Trophoblast cell (in vitro differentiated cells and primary cell): ENCODE measurements at regions not wholly inside any gene's neighbourhood (a gene's known extent, or its start where the extent isn't known, plus 50 kb on each side); places are given as distances from the start of the nearest gene placed in this dataset.

Source experiments
- DNase-seq, 2 donors: peaks; one replicate each; pipeline ENCODE4 v3.0.0-alpha.2; 2016
- H2AFZ ChIP-seq: 2 replicates; pipeline ENCODE4 v1.6.1; 2013; ENCODE audit warnings: low read length, moderate library complexity, mild to moderate bottlenecking; ENCODE audit not compliant: insufficient read depth, poor library complexity
- H2AK5ac ChIP-seq: 2 replicates; pipeline ENCODE4 v1.6.1; 2013; ENCODE audit warnings: mild to moderate bottlenecking, low read length
- H2BK120ac ChIP-seq: 2 replicates; pipeline ENCODE4 v1.6.1; 2013; ENCODE audit warnings: low read length, mild to moderate bottlenecking, moderate library complexity; ENCODE audit not compliant: insufficient read depth, poor library complexity
- H2BK12ac ChIP-seq: 2 replicates; pipeline ENCODE4 v1.6.1; 2013; ENCODE audit warnings: mild to moderate bottlenecking, low read length, moderate library complexity
- H2BK5ac ChIP-seq: 2 replicates; pipeline ENCODE4 v1.6.1; 2013; ENCODE audit warnings: low read length, low read depth, moderate library complexity, mild to moderate bottlenecking; ENCODE audit not compliant: poor library complexity
- H3K14ac ChIP-seq: 2 replicates; pipeline ENCODE4 v1.6.1; 2013; ENCODE audit warnings: mild to moderate bottlenecking, low read length
- H3K18ac ChIP-seq: 2 replicates; pipeline ENCODE4 v1.6.1; 2013; ENCODE audit warnings: mild to moderate bottlenecking, low read length
- H3K23ac ChIP-seq: 2 replicates; pipeline ENCODE4 v1.6.1; 2013; ENCODE audit warnings: low read length
- H3K27ac ChIP-seq: 2 replicates; pipeline ENCODE4 v1.5.1; 2013; ENCODE audit warnings: low read depth, mild to moderate bottlenecking, inconsistent platforms, low read length, moderate library complexity
- H3K27me3 ChIP-seq: 2 replicates; pipeline ENCODE4 v1.6.1; 2013; ENCODE audit warnings: inconsistent platforms, mild to moderate bottlenecking, low read length, moderate library complexity; ENCODE audit not compliant: insufficient read depth
- H3K36me3 ChIP-seq, 2 experiments: 1 replicate in 1 of 2; 2 replicates in 1 of 2; pipeline ENCODE4 v1.6.1; 2013; ENCODE audit warnings: low read length in 2 of 2, mild to moderate bottlenecking in 2 of 2, moderate library complexity in 1 of 2; ENCODE audit not compliant: insufficient read depth in 2 of 2, control insufficient read depth in 1 of 2
- H3K4ac ChIP-seq: 2 replicates; pipeline ENCODE4 v1.6.1; 2013; ENCODE audit warnings: low read depth, mild to moderate bottlenecking, low read length, moderate library complexity
- H3K4me1 ChIP-seq, 2 experiments: 1 replicate in 1 of 2; 2 replicates in 1 of 2; pipeline ENCODE4 v1.6.1; 2013; ENCODE audit warnings: low read length in 2 of 2, mild to moderate bottlenecking in 2 of 2, moderate library complexity in 1 of 2; ENCODE audit not compliant: insufficient read depth in 2 of 2, control insufficient read depth in 1 of 2
- H3K4me2 ChIP-seq: 2 replicates; pipeline ENCODE4 v1.6.1; 2013; ENCODE audit warnings: inconsistent platforms, mild to moderate bottlenecking, low read length, moderate library complexity
- H3K4me3 ChIP-seq: 2 replicates; pipeline ENCODE4 v1.5.1; 2013; ENCODE audit warnings: mild to moderate bottlenecking, low read depth, low read length, inconsistent platforms
- H3K79me1 ChIP-seq: one replicate; pipeline ENCODE4 v1.6.1; 2013; ENCODE audit warnings: low read length
- H3K79me2 ChIP-seq: 2 replicates; pipeline ENCODE4 v1.6.1; 2013; ENCODE audit warnings: low read length, mild to moderate bottlenecking; ENCODE audit not compliant: control insufficient read depth, insufficient read depth, poor library complexity
- H3K9ac ChIP-seq: 2 replicates; pipeline ENCODE4 v1.6.1; 2013; ENCODE audit warnings: mild to moderate bottlenecking, low read length
- H3K9me3 ChIP-seq: 2 replicates; pipeline ENCODE4 v1.6.1; 2013; ENCODE audit warnings: low read depth, mild to moderate bottlenecking, control low read depth, inconsistent platforms, low read length; ENCODE audit not compliant: insufficient read depth
- H4K12ac ChIP-seq: 2 replicates; pipeline ENCODE4 v1.6.1; 2013; ENCODE audit warnings: low read depth, mild to moderate bottlenecking, low read length, moderate library complexity
- H4K8ac ChIP-seq: 2 replicates; pipeline ENCODE4 v1.6.1; 2013; ENCODE audit warnings: low read depth, mild to moderate bottlenecking, low read length, moderate library complexity
- H4K91ac ChIP-seq: one replicate; pipeline ENCODE4 v1.6.1; 2013; ENCODE audit warnings: low read depth, mild to moderate bottlenecking, low read length, moderate library complexity
- WGBS: extraction: QIAGEN DNeasy Blood & Tissue Kit; methylation state at CpG from one replicate; pipeline ENCODE4 v1.1.7; 2013; ENCODE audit warnings: missing lambda C conversion rate; ENCODE audit not compliant: insufficient read length, insufficient coverage; ENCODE audit errors: extremely low coverage; 5-methylcytosine and 5-hydroxymethylcytosine counted together

- H2BK5ac ChIP-seq, result no peak overlapping the region
- no peak overlapping the region for H2BK12ac ChIP-seq
- H2AK5ac ChIP-seq, result no peak overlapping the region
- no peaks in the 10 kb centered on the region for H3K27me3 ChIP-seq
- no peak overlapping the region for H3K4me3 ChIP-seq
- no peaks in the 10 kb centered on the region for H3K36me3 ChIP-seq
- H3K79me2 ChIP-seq, result peaks cover 3% of the 10 kb centered on the region
- no peak overlapping the region for H3K9ac ChIP-seq
- no peak overlapping the region for H3K14ac ChIP-seq
- peaks cover 7% of the 10 kb centered on the region for H3K79me1 ChIP-seq
- H4K8ac ChIP-seq, result no peak overlapping the region
- no peak overlapping the region for H4K91ac ChIP-seq
- no peak overlapping the region for H2AFZ ChIP-seq
- no CpG with 5 or more reads among the region's 3 CpGs for WGBS
- no peak overlapping the region for H3K18ac ChIP-seq
- H3K4ac ChIP-seq, result no peak overlapping the region
- H3K27ac ChIP-seq, result no peak overlapping the region
- H3K9me3 ChIP-seq, result no peaks in the 10 kb centered on the region
- no peak overlapping the region for H2BK120ac ChIP-seq
- no peak overlapping the region for H4K12ac ChIP-seq
- H3K23ac ChIP-seq, result no peak overlapping the region
- no peak overlapping the region for H3K4me2 ChIP-seq
- peaks cover 0 to 3% of the 10 kb centered on the region in 2 experiments for H3K4me1 ChIP-seq
- no peak for DNase-seq
Observed at GRCh38 chr3:174444391-174444790, 414.7 kb upstream of the NAALADL2 start.

- no peak overlapping the region for H3K9ac ChIP-seq
- H3K4me2 ChIP-seq, result no peak overlapping the region
- H4K91ac ChIP-seq, result no peak overlapping the region
- H3K79me1 ChIP-seq, result no peaks in the 10 kb centered on the region
- H3K27ac ChIP-seq, result no peak overlapping the region
- no peaks in the 10 kb centered on the region for H3K4me1 ChIP-seq
- H3K27me3 ChIP-seq, result no peaks in the 10 kb centered on the region
- H3K18ac ChIP-seq, result no peak overlapping the region
- H3K4me3 ChIP-seq, result no peak overlapping the region
- no peak overlapping the region for H3K14ac ChIP-seq
- H3K36me3 ChIP-seq, result no peaks in the 10 kb centered on the region
- no peak overlapping the region for H3K4ac ChIP-seq
- DNase-seq, result no peak
- H3K23ac ChIP-seq, result no peak overlapping the region
- WGBS, result no CpG with 5 or more reads among the region's 5 CpGs
- H2BK120ac ChIP-seq, result no peak overlapping the region
- no peaks in the 10 kb centered on the region for H3K9me3 ChIP-seq
- no peak overlapping the region for H2BK12ac ChIP-seq
- H4K12ac ChIP-seq, result no peak overlapping the region
- H2BK5ac ChIP-seq, result no peak overlapping the region
- H3K79me2 ChIP-seq, result no peaks in the 10 kb centered on the region
- no peak overlapping the region for H4K8ac ChIP-seq
- H2AK5ac ChIP-seq, result no peak overlapping the region
- H2AFZ ChIP-seq, result no peak overlapping the region
Observed at GRCh38 chr3:174457758-174458157, 401.4 kb upstream of the NAALADL2 start.

GRCh38 chr3:174460831-174461230, 398.3 kb upstream of the NAALADL2 start:
- Histone ChIP-seq H2AFZ (no peak overlapping the region), H4K12ac (no peak overlapping the region)
- no CpG with 5 or more reads among the region's 1 CpG for WGBS

GRCh38 chr3:174462916-174463315, 396.2 kb upstream of the NAALADL2 start:
- no peaks in the 10 kb centered on the region for H3K79me1 ChIP-seq
- H3K4me3 ChIP-seq, result no peak overlapping the region
- H3K4me2 ChIP-seq, result no peak overlapping the region
- H2AK5ac ChIP-seq, result no peak overlapping the region
- H3K79me2 ChIP-seq, result no peaks in the 10 kb centered on the region
- no peaks in the 10 kb centered on the region for H3K27me3 ChIP-seq
- no peaks in the 10 kb centered on the region for H3K36me3 ChIP-seq
- no peak overlapping the region for H3K9ac ChIP-seq
- H4K12ac ChIP-seq, result no peak overlapping the region
- no peak overlapping the region for H2BK5ac ChIP-seq
- no peak overlapping the region for H3K23ac ChIP-seq
- H3K27ac ChIP-seq, result no peak overlapping the region
- H3K18ac ChIP-seq, result no peak overlapping the region
- no peak overlapping the region for H3K4ac ChIP-seq
- no peaks in the 10 kb centered on the region for H3K9me3 ChIP-seq
- H4K8ac ChIP-seq, result no peak overlapping the region
- H2BK120ac ChIP-seq, result no peak overlapping the region
- H3K4me1 ChIP-seq, result no peaks in the 10 kb centered on the region
- no peak overlapping the region for H4K91ac ChIP-seq
- no peak overlapping the region for H2AFZ ChIP-seq
- no peak for DNase-seq
- no peak overlapping the region for H3K14ac ChIP-seq
- no peak overlapping the region for H2BK12ac ChIP-seq

More at GRCh38 chr3:174460831-174461230, 398.3 kb upstream of the NAALADL2 start:
- Histone ChIP-seq H3K27ac (no peak overlapping the region), H3K23ac (no peak overlapping the region), H3K79me1 (no peaks in the 10 kb centered on the region), H3K18ac (no peak overlapping the region), H4K91ac (no peak overlapping the region), H3K79me2 (no peaks in the 10 kb centered on the region), H2BK120ac (no peak overlapping the region), H3K9me3 (no peaks in the 10 kb centered on the region), H3K4me3 (no peak overlapping the region), H3K36me3 (no peaks in the 10 kb centered on the region), H2AK5ac (no peak overlapping the region), H3K27me3 (no peaks in the 10 kb centered on the region), H3K4me2 (no peak overlapping the region), H3K4me1 (no peaks in the 10 kb centered on the region), H2BK5ac (no peak overlapping the region), H3K4ac (no peak overlapping the region), H3K9ac (no peak overlapping the region), H2BK12ac (no peak overlapping the region), H3K14ac (no peak overlapping the region), H4K8ac (no peak overlapping the region)
- no peak for DNase-seq
